ENCODE measurements at regions not wholly inside any gene's neighbourhood (a gene's known extent, or its start where the extent isn't known, plus 50 kb on each side); places are given as distances from the start of the nearest gene placed in this dataset.

DNA sequence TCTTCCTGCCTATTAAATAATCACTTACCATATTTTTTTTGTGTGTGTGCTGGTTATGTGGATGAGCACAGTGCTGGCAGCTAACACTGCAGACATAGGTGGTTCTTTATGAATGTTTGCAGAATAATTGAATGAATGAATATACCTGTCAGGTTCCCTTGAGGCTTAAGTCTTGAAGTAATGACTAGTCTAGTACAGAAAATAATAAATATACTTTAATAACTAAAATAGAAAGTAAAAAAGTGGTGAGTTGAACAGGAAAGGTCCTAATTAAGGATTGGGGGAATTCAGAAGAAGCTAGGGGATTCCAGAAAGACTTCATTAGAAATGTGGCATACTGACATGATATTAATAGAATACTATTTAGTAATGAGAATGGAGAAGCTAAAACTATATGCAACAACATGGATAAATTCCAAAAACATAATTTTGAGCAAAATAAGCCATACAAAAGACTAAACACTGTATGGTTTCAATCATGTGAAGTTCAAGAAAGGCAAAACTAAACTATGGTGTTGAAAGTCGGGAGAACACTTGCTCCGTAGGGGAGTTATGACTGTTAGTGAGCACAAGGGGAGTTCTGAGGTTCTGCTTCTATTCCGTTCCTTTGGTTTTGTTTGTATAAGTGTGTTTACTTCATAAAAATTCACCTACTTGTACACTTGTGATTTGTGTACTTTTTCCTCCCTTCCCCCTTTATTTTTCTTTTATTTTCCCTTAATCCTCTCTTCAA lies 464.6 kb downstream of the MTX2 start:
- H3K9me3 ChIP-seq, result peaks cover 0 to 7% of the 10 kb centered on the region in 2 donors
- H3K4me3 ChIP-seq, result no peak overlapping the region
- DNase-seq (ENCODE audit: low spot score), result no peak
- no peaks in the 10 kb centered on the region for H3K27me3 ChIP-seq
- H3K27ac ChIP-seq, result no peak overlapping the region
- TF ChIP-seq, protein P1, sequence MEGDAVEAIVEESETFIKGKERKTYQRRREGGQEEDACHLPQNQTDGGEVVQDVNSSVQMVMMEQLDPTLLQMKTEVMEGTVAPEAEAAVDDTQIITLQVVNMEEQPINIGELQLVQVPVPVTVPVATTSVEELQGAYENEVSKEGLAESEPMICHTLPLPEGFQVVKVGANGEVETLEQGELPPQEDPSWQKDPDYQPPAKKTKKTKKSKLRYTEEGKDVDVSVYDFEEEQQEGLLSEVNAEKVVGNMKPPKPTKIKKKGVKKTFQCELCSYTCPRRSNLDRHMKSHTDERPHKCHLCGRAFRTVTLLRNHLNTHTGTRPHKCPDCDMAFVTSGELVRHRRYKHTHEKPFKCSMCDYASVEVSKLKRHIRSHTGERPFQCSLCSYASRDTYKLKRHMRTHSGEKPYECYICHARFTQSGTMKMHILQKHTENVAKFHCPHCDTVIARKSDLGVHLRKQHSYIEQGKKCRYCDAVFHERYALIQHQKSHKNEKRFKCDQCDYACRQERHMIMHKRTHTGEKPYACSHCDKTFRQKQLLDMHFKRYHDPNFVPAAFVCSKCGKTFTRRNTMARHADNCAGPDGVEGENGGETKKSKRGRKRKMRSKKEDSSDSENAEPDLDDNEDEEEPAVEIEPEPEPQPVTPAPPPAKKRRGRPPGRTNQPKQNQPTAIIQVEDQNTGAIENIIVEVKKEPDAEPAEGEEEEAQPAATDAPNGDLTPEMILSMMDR (IDR thresholded peaks at IDR 0.05), result no peak
- H3K4me1 ChIP-seq, result peaks cover 0 to 13% of the 10 kb centered on the region in 2 donors
- H3K36me3 ChIP-seq, result no peaks in the 10 kb centered on the region

DNA sequence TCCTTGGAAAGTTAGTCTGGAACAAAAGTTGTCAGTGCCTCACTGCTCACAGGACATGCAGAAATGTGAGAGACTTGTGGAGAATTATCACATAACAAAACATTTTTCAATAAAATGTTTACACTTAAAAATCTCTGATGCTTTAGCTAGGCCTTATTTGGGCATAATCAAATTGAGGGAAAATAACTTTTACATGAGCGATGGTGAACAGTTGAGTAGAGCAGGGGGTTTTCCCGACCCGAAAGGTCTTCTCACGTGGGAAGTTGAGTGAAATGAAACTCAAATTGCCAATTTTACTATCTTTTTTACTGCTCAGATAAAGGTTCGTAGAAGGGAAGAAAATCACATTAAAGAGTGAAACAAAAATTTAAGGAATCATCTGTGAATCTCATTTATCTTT lies 465.6 kb downstream of the MTX2 start:
- H3K27me3 ChIP-seq, result no peaks in the 10 kb centered on the region
- H3K4me3 ChIP-seq, result no peak overlapping the region
- H3K9me3 ChIP-seq, result peaks cover 0 to 7% of the 10 kb centered on the region in 2 donors
- peaks cover 0 to 4% of the 10 kb centered on the region in 2 donors for H3K4me1 ChIP-seq
- TF ChIP-seq, protein P1 (IDR thresholded peaks at IDR 0.05), result no peak
- no peaks in the 10 kb centered on the region for H3K36me3 ChIP-seq
- DNase-seq (ENCODE audit: low spot score), result no peak
- H3K27ac ChIP-seq, result no peak overlapping the region

DNA sequence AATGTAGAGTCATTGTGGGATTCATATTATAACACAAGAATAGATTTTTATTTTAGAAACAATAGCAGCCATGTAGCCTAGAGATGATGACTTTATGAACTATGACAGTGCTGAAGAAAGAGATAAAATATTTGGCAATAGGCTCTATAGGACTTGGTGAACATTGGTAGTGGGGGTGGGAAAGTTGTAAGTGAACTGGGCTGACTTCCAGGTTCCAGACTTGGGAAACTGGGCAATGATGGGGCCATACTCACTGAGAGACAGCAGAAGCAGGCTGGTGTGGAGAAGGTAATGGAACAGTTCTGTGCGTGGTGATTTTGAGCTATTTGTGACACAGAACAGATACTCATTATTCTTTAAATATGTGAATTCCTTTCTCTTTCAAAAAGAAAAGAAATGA lies 470.3 kb upstream of the HNRNPA3 start:
- no peak for DNase-seq (ENCODE audit: low spot score)
- no peak overlapping the region for H3K27ac ChIP-seq
- H3K9me3 ChIP-seq, result no peaks in the 10 kb centered on the region
- H3K36me3 ChIP-seq, result no peaks in the 10 kb centered on the region
- H3K4me1 ChIP-seq, result peaks cover 0 to 8% of the 10 kb centered on the region in 2 donors
- no peaks in the 10 kb centered on the region for H3K27me3 ChIP-seq
- no peak overlapping the region for H3K4me3 ChIP-seq
- TF ChIP-seq, protein P1 (IDR thresholded peaks at IDR 0.05), result no peak

DNA sequence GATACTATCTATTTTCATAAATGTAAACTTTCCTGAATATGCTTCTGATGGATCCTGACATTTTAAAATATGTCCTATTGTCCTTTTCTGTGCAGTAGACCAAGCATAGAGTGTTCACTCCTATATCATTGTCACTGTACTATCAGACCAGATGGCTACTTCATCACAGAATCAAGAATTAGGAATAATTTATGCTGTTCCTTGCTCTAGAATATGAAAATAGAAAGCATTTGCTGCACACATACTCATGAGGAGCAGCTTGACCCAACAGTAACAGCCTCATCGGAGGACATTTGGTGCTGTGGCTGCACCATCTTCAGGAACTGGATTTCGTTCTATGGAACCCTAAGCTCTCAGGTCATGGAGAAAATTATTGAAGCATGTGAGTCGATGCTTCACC lies 468.9 kb upstream of the HNRNPA3 start:
- H3K27me3 ChIP-seq, result no peaks in the 10 kb centered on the region
- no peak for DNase-seq (ENCODE audit: low spot score)
- H3K36me3 ChIP-seq, result no peaks in the 10 kb centered on the region
- H3K4me1 ChIP-seq, result peaks cover 0 to 8% of the 10 kb centered on the region in 2 donors
- TF ChIP-seq, protein P1 (IDR thresholded peaks at IDR 0.05), result no peak
- H3K4me3 ChIP-seq, result no peak overlapping the region
- no peak overlapping the region for H3K27ac ChIP-seq
- H3K9me3 ChIP-seq, result no peaks in the 10 kb centered on the region

DNA sequence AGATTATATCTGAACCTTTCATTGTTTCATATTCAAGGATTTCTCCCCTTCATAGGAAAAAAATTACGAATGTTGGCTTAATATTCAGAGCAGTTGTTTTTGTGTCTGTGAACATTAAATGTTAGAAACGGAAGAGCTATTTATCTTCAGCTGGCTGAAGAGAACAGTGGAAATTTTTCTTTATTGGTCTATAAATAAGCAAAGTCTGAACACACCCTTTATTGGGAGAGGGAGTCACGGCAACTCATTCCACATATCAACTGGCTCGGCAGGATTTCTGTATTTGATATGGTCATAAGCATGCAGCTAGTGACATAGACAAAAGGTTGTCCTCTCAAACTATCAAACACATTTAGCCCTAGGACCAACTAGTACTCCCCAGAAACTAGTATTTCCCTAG lies 468.4 kb upstream of the HNRNPA3 start:
- Histone ChIP-seq H3K4me1 (peaks cover 0 to 8% of the 10 kb centered on the region in 2 donors), H3K27me3 (no peaks in the 10 kb centered on the region), H3K4me3 (no peak overlapping the region), H3K9me3 (no peaks in the 10 kb centered on the region), H3K27ac (no peak overlapping the region), H3K36me3 (no peaks in the 10 kb centered on the region)
- DNase-seq (ENCODE audit: low spot score), result no peak
- TF ChIP-seq, protein P1 (IDR thresholded peaks at IDR 0.05), result no peak
